ENCODE measurements at regions not wholly inside any gene's neighbourhood (a gene's known extent, or its start where the extent isn't known, plus 50 kb on each side); places are given as distances from the start of the nearest gene placed in this dataset.

GRCh38 chr12:63066136-63066535, 84.9 kb downstream of the AVPR1A start:
- H3K27me3 ChIP-seq = no peaks in the 10 kb centered on the region
- H3K36me3 ChIP-seq = no peaks in the 10 kb centered on the region
- TF ChIP-seq EP300 (IDR thresholded peaks at IDR 0.05; ENCODE audit: low read depth) = no peak
- TF ChIP-seq POLR2AphosphoS5 (IDR thresholded peaks at IDR 0.05) = no peak
- TF ChIP-seq CTCF (IDR thresholded peaks at IDR 0.05) = no peak
- TF ChIP-seq POLR2A (IDR thresholded peaks at IDR 0.05) = no peak
- H3K9me3 ChIP-seq = no peaks in the 10 kb centered on the region
- 72 to 100% methylated on average over 1 of the region's 1 CpG for WGBS, 2 donors (ENCODE audit: low coverage in 1 of 2)
- no peak overlapping the region for H3K4me3 ChIP-seq
- no peaks in the 10 kb centered on the region for H3K4me1 ChIP-seq
- in situ Hi-C loops (cut with MboI; ENCODE audit: low pct_ligation_motif_present in 1 of 4, low pct_unique_long_range_greater_than_20kb in 1 of 4, low sequenced_read_pairs in 3 of 4) (no loop called here), intact Hi-C loops (cut with DNase I; ENCODE audit: low total_unique reads) (no loop called here)
- DNase-seq = no peak
- H3K27ac ChIP-seq = no peak overlapping the region

GRCh38 chr12:63064080-63064479, 86.9 kb downstream of the AVPR1A start:
- no peak for DNase-seq
- Histone ChIP-seq H3K36me3 (no peaks in the 10 kb centered on the region), H3K27ac (no peak overlapping the region), H3K4me3 (no peak overlapping the region), H3K4me1 (no peaks in the 10 kb centered on the region), H3K9me3 (no peaks in the 10 kb centered on the region), H3K27me3 (no peaks in the 10 kb centered on the region)
- WGBS, 2 donors (ENCODE audit: low coverage in 1 of 2) = 29 to 39% methylated on average over 1 of the region's 1 CpG
- in situ Hi-C loops (cut with MboI; ENCODE audit: low pct_ligation_motif_present in 1 of 4, low pct_unique_long_range_greater_than_20kb in 1 of 4, low sequenced_read_pairs in 3 of 4) = no loop called here
- TF ChIP-seq POLR2AphosphoS5 (IDR thresholded peaks at IDR 0.05) (no peak), CTCF (IDR thresholded peaks at IDR 0.05) (no peak), POLR2A (IDR thresholded peaks at IDR 0.05) (no peak), EP300 (IDR thresholded peaks at IDR 0.05; ENCODE audit: low read depth) (no peak)
- intact Hi-C loops (cut with DNase I; ENCODE audit: low total_unique reads) = no loop called here

- Histone ChIP-seq H3K27me3 (no peaks in the 10 kb centered on the region), H3K4me1 (no peaks in the 10 kb centered on the region), H3K9me3 (no peaks in the 10 kb centered on the region), H3K36me3 (no peaks in the 10 kb centered on the region), H3K27ac (no peak overlapping the region), H3K4me3 (no peak overlapping the region)
- DNase-seq = no peak
- in situ Hi-C loops (cut with MboI; ENCODE audit: low pct_ligation_motif_present in 1 of 4, low pct_unique_long_range_greater_than_20kb in 1 of 4, low sequenced_read_pairs in 3 of 4) (no loop called here), intact Hi-C loops (cut with DNase I; ENCODE audit: low total_unique reads) (no loop called here)
- TF ChIP-seq POLR2AphosphoS5 (IDR thresholded peaks at IDR 0.05) (no peak), EP300 (IDR thresholded peaks at IDR 0.05; ENCODE audit: low read depth) (no peak), POLR2A (IDR thresholded peaks at IDR 0.05) (no peak), CTCF (IDR thresholded peaks at IDR 0.05) (no peak)
Measured at GRCh38 chr12:63056649-63057048, 94.4 kb downstream of the AVPR1A start.

GRCh38 chr12:63052696-63053095, 98.3 kb downstream of the AVPR1A start:
- in situ Hi-C loops (cut with MboI; ENCODE audit: low pct_ligation_motif_present in 1 of 4, low pct_unique_long_range_greater_than_20kb in 1 of 4, low sequenced_read_pairs in 3 of 4) (no loop called here), intact Hi-C loops (cut with DNase I; ENCODE audit: low total_unique reads) (no loop called here)
- Histone ChIP-seq H3K4me1 (no peaks in the 10 kb centered on the region), H3K36me3 (no peaks in the 10 kb centered on the region), H3K9me3 (no peaks in the 10 kb centered on the region), H3K4me3 (no peak overlapping the region), H3K27ac (no peak overlapping the region), H3K27me3 (no peaks in the 10 kb centered on the region)
- TF ChIP-seq CTCF (IDR thresholded peaks at IDR 0.05) (no peak), POLR2A (IDR thresholded peaks at IDR 0.05) (no peak), POLR2AphosphoS5 (IDR thresholded peaks at IDR 0.05) (no peak), EP300 (IDR thresholded peaks at IDR 0.05; ENCODE audit: low read depth) (no peak)
- no peak for DNase-seq
